DMS153 (cell line): ENCODE measurements at regions not wholly inside any gene's neighbourhood (a gene's known extent, or its start where the extent isn't known, plus 50 kb on each side); places are given as distances from the start of the nearest gene placed in this dataset.

Experiments used
- DNase-seq: peaks from one replicate; lab custom pipeline; 2025; lab: John Stamatoyannopoulos, UW

DNA sequence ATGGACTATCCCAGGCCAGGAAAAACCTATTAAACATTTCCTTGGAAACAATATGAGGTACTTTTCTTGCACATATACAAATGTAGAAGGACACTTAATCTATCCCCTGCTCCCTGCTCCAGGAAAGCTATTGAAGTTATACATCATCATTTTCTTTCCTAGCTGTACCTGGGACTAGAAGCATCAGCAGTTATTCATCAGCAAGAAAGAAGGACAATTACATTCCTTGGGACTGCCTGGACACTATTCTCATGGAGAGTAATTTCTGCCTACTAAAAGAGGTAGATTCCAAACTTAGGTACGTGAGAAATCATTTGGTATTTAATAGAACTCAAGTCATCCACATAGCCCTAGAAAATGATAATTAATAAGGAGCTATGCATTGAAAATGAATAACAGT, 51.0 kb upstream of the PICALM start:
- no peak for DNase-seq

DNA sequence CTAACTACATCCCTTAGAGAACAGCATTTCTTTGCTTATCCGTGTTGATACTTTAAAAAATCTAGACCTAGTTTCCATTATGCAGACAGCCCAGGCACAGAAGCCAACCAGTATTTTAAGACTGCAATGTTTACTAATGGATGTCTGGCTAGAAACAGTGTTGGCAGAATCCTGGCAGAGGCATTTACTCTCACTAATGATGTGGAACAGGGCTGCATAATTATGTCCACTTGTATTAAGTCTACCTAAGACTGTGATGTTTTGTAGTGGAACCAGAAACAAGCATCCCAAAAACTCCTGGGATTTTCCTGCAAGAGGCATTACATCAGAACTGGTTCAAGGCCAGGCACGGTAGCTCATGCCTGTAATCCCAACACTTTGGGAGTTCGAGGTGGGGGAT, 50.2 kb upstream of the PICALM start:
- DNase-seq = no peak
